Omental fat pad (tissue), 3 donors: ENCODE measurements at regions not wholly inside any gene's neighbourhood (a gene's known extent, or its start where the extent isn't known, plus 50 kb on each side); places are given as distances from the start of the nearest gene placed in this dataset.
"Not testable (repeated sequence)": the region's sequence is repeated elsewhere in the genome, so short reads cannot be mapped to it uniquely, and the experiment has no call there.

ENCODE experiments used
- ATAC-seq: fragments of 150-250 bp; one replicate; pipeline ENCODE4 v1.9.1; 2016; ENCODE audit warnings: mild to moderate bottlenecking, moderate library complexity; ENCODE audit not compliant: low FRiP score
- DNase-seq: peaks from one replicate; pipeline ENCODE4 v3.0.0-alpha.2; 2019; ENCODE audit warnings: low spot score
- TF ChIP-seq, protein P1 (sequence below), 3 donors: fragments of 450-650 bp; IDR thresholded peaks; one replicate each; pipeline ENCODE4 v1.5.1; 2016 to 2017; ENCODE audit warnings: antibody characterized with exemption in 3 of 3, mild to moderate bottlenecking in 3 of 3, moderate library complexity in 2 of 3

GRCh38 chr2:59827677-59828076 is 725.8 kb downstream of the BCL11A start:
- TF ChIP-seq, protein P1, sequence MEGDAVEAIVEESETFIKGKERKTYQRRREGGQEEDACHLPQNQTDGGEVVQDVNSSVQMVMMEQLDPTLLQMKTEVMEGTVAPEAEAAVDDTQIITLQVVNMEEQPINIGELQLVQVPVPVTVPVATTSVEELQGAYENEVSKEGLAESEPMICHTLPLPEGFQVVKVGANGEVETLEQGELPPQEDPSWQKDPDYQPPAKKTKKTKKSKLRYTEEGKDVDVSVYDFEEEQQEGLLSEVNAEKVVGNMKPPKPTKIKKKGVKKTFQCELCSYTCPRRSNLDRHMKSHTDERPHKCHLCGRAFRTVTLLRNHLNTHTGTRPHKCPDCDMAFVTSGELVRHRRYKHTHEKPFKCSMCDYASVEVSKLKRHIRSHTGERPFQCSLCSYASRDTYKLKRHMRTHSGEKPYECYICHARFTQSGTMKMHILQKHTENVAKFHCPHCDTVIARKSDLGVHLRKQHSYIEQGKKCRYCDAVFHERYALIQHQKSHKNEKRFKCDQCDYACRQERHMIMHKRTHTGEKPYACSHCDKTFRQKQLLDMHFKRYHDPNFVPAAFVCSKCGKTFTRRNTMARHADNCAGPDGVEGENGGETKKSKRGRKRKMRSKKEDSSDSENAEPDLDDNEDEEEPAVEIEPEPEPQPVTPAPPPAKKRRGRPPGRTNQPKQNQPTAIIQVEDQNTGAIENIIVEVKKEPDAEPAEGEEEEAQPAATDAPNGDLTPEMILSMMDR (IDR thresholded peaks at IDR 0.05) = no peak
- ATAC-seq (no peak), DNase-seq (no peak)

- TF ChIP-seq, protein P1 (IDR thresholded peaks at IDR 0.05) = no peak
- DNase-seq (no peak), ATAC-seq (no peak)
These were observed 727.3 kb downstream of the BCL11A start for GRCh38 chr2:59826177-59826576.

- DNase-seq (no peak), ATAC-seq (no peak)
- TF ChIP-seq, protein P1 (IDR thresholded peaks at IDR 0.05) = no peak
These were observed 729.1 kb downstream of the BCL11A start for GRCh38 chr2:59824314-59824713.

DNA sequence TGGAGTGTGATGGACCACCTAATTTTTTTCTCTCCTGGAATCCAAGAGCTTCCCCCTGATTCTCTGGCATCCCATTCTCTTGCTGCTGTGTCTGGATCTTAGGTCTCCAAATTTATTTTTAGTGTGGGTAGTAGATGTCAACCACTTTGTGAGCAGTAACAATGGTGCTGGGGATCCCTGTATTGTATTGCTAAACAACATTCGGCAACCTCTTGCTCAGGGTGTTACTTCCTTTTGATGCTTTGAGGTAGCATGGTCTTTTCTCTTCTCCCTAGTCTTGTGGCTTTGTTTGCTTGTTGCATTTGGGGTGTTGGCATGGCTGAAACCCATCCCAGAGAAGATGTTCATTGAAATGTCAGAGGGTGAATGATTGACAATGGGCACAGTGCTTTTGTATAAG is 737.4 kb downstream of the BCL11A start:
- DNase-seq (no peak), ATAC-seq (no peak)
- TF ChIP-seq, protein P1 (IDR thresholded peaks at IDR 0.05) = no peak

- not testable (repeated sequence) for ATAC-seq, DNase-seq
These were observed 743.2 kb downstream of the BCL11A start for GRCh38 chr2:59810283-59810682.

DNA sequence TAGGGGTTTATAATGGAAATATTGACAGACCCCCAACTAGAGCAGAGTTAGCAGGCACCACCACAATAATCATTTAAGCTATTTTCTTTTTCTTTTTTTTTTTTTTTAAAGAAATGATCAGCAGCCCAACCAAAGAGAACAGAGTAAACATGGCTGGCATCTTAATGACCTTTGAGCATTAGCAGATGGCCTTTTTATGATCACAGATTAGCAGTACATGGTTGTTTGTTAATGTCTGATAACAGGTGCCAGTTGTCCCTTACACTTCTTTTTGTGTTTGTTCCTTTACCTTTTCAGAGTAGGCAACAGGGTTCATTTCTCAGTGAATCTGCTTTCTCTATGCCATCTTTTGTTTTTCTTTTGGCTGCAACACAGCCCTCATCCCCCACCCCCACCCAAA is 747.0 kb downstream of the BCL11A start:
- TF ChIP-seq, protein P1 (IDR thresholded peaks at IDR 0.05) = no peak
- DNase-seq (no peak), ATAC-seq (no peak)

DNA sequence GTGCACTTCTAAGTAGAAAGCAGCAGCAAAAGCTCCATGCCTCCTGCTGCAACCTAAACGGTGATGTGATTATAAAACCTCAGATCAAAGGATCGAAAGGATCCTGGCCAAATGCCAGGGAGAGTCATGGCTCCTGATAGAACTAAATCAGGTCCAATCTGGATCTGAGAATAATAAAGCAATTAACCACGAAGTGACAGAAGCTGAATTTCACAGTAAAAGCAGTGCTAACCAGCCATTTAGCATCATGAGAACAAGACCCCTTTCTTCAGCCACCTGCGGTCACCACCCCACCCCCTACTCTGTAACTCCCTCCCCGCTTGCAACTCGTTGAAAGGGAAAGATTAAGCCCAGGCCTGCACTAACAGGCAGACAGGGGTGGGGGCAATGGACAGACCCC is 748.7 kb downstream of the BCL11A start:
- no peak for DNase-seq
- ATAC-seq = no peak
- TF ChIP-seq, protein P1 (IDR thresholded peaks at IDR 0.05) = no peak

- ATAC-seq = no peak
- DNase-seq = no peak
- TF ChIP-seq, protein P1 (IDR thresholded peaks at IDR 0.05) = no peak
These were observed 749.9 kb downstream of the BCL11A start for GRCh38 chr2:59803586-59803985.
